HepG2 (cell line): ENCODE measurements at regions not wholly inside any gene's neighbourhood (a gene's known extent, or its start where the extent isn't known, plus 50 kb on each side); places are given as distances from the start of the nearest gene placed in this dataset.

Experiments used
- BORCS8-MEF2B ChIP-seq: sonication (generic); formaldehyde crosslinking; IDR thresholded peaks from 2 replicates; pipeline ENCODE4 v1.8.0; 2022; ENCODE audit warnings: mild to moderate bottlenecking, missing genetic modification reagents
- BRD4 ChIP-seq: sonication (generic); formaldehyde crosslinking; IDR thresholded peaks from 2 replicates; pipeline ENCODE4 v1.4.0; 2020; ENCODE audit warnings: missing genetic modification reagents
- CHCHD3 ChIP-seq: sonication (generic); formaldehyde crosslinking; IDR thresholded peaks from 2 replicates; pipeline ENCODE4 v1.8.0; 2022; ENCODE audit warnings: mild to moderate bottlenecking, missing genetic modification reagents, moderate library complexity
- JUN ChIP-seq: sonication (generic); formaldehyde crosslinking; IDR thresholded peaks from 2 replicates; pipeline ENCODE4 v1.4.0; 2020; ENCODE audit warnings: mild to moderate bottlenecking, missing genetic modification reagents
- MTF1 ChIP-seq: sonication (generic); formaldehyde crosslinking; IDR thresholded peaks from 2 replicates; pipeline ENCODE4 v1.5.0; 2020; ENCODE audit warnings: missing genetic modification reagents
- MYPOP ChIP-seq: sonication (generic); formaldehyde crosslinking; IDR thresholded peaks from 2 replicates; pipeline ENCODE4 v1.8.1; 2023; ENCODE audit warnings: mild to moderate bottlenecking, moderate library complexity, missing genetic modification reagents
- NFE2 ChIP-seq: sonication (generic); formaldehyde crosslinking; IDR thresholded peaks from 2 replicates; pipeline ENCODE4 v1.4.0; 2020; ENCODE audit warnings: missing genetic modification reagents
- PAWR ChIP-seq: sonication (generic); formaldehyde crosslinking; IDR thresholded peaks from 2 replicates; pipeline ENCODE4 v1.4.0; 2020; ENCODE audit warnings: missing genetic modification reagents, mild to moderate bottlenecking, borderline replicate concordance
- PHF20 ChIP-seq: sonication (generic); formaldehyde crosslinking; IDR thresholded peaks from 2 replicates; pipeline ENCODE4 v1.5.0; 2020; ENCODE audit warnings: mild to moderate bottlenecking, missing genetic modification reagents
- RARA ChIP-seq: IDR thresholded peaks from 2 replicates; pipeline ENCODE4 v1.6.1; 2016; ENCODE audit warnings: missing genetic modification reagents, missing compliant biosample characterization
- RFXAP ChIP-seq: sonication (generic); formaldehyde crosslinking; IDR thresholded peaks from 2 replicates; pipeline ENCODE4 v1.4.0; 2020; ENCODE audit warnings: missing genetic modification reagents, borderline replicate concordance
- SOX6 ChIP-seq, 2 experiments: fragments of 450-650 bp in 1 of 2; sonication (generic) in 1 of 2; formaldehyde crosslinking in 1 of 2; IDR thresholded peaks; 2 replicates each; pipeline versions ENCODE4 v1.4.0 to v1.6.1; 2017 to 2020; ENCODE audit warnings: antibody characterized with exemption in 1 of 2, mild to moderate bottlenecking in 1 of 2, missing genetic modification reagents in 1 of 2
- WIZ ChIP-seq: sonication (generic); formaldehyde crosslinking; IDR thresholded peaks from 2 replicates; pipeline ENCODE4 v1.5.1; 2020; ENCODE audit warnings: mild to moderate bottlenecking, missing genetic modification reagents
- ZBTB4 ChIP-seq: sonication (generic); formaldehyde crosslinking; IDR thresholded peaks from 2 replicates; pipeline ENCODE4 v1.4.0; 2020; ENCODE audit warnings: missing genetic modification reagents, mild to moderate bottlenecking, borderline replicate concordance
- ZNF280D ChIP-seq: sonication (generic); formaldehyde crosslinking; IDR thresholded peaks from 2 replicates; pipeline ENCODE4 v1.5.1; 2020; ENCODE audit warnings: mild to moderate bottlenecking, missing genetic modification reagents
- ZNF333 ChIP-seq: sonication (generic); formaldehyde crosslinking; IDR thresholded peaks from 2 replicates; pipeline ENCODE4 v1.4.0; 2020; ENCODE audit warnings: mild to moderate bottlenecking, missing genetic modification reagents, borderline replicate concordance
- TF ChIP-seq, protein P1 (sequence below): sonication (generic); formaldehyde crosslinking; conservative IDR thresholded peaks from 2 replicates; pipeline ENCODE4 v1.4.0; 2020; ENCODE audit warnings: mild to moderate bottlenecking, missing genetic modification reagents, moderate library complexity

- TF ChIP-seq NFE2 (CRISPR knock-in tag) (no peak), PAWR (CRISPR knock-in tag) (no peak), RARA (CRISPR knock-in tag) (0 out of 2 replicates have a peak, but pooled peaks have one; percentile 17), WIZ (CRISPR knock-in tag) (no peak), BORCS8-MEF2B (CRISPR knock-in tag) (no peak), JUN (CRISPR knock-in tag) (no peak), RFXAP (CRISPR knock-in tag) (no peak), MTF1 (CRISPR knock-in tag) (no peak), MYPOP (CRISPR knock-in tag) (no peak), ZBTB4 (no peak), SOX6 (IDR thresholded peaks at IDR 0.05) (no peak), SOX6 (CRISPR knock-in tag; IDR thresholded peaks at IDR 0.05) (peak; percentile 58), ZNF280D (CRISPR knock-in tag) (no peak), PHF20 (CRISPR knock-in tag) (no peak), CHCHD3 (no peak), BRD4 (CRISPR knock-in tag) (no peak), ZNF333 (CRISPR knock-in tag) (no peak)
- TF ChIP-seq, protein P1, sequence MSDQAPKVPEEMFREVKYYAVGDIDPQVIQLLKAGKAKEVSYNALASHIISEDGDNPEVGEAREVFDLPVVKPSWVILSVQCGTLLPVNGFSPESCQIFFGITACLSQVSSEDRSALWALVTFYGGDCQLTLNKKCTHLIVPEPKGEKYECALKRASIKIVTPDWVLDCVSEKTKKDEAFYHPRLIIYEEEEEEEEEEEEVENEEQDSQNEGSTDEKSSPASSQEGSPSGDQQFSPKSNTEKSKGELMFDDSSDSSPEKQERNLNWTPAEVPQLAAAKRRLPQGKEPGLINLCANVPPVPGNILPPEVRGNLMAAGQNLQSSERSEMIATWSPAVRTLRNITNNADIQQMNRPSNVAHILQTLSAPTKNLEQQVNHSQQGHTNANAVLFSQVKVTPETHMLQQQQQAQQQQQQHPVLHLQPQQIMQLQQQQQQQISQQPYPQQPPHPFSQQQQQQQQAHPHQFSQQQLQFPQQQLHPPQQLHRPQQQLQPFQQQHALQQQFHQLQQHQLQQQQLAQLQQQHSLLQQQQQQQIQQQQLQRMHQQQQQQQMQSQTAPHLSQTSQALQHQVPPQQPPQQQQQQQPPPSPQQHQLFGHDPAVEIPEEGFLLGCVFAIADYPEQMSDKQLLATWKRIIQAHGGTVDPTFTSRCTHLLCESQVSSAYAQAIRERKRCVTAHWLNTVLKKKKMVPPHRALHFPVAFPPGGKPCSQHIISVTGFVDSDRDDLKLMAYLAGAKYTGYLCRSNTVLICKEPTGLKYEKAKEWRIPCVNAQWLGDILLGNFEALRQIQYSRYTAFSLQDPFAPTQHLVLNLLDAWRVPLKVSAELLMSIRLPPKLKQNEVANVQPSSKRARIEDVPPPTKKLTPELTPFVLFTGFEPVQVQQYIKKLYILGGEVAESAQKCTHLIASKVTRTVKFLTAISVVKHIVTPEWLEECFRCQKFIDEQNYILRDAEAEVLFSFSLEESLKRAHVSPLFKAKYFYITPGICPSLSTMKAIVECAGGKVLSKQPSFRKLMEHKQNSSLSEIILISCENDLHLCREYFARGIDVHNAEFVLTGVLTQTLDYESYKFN (CRISPR knock-in tag), result peak; percentile 51
These were observed 192.8 kb upstream of the RORA start (continued) for GRCh38 chr15:61421938-61422337.
